ENCODE measurements at regions not wholly inside any gene's neighbourhood (a gene's known extent, or its start where the extent isn't known, plus 50 kb on each side); places are given as distances from the start of the nearest gene placed in this dataset.

GRCh38 chr2:185643434-185643833 is 95.2 kb upstream of the FSIP2 start:
- TF ChIP-seq POLR2A (IDR thresholded peaks at IDR 0.05; ENCODE audit: low read length), result no peak
- no peak for TF ChIP-seq GATA1 (IDR thresholded peaks at IDR 0.05; ENCODE audit: low read depth, low read length)
